HepG2 (cell line): ENCODE measurements at regions not wholly inside any gene's neighbourhood (a gene's known extent, or its start where the extent isn't known, plus 50 kb on each side); places are given as distances from the start of the nearest gene placed in this dataset.

ENCODE experiments used
- AHR ChIP-seq: IDR thresholded peaks from 2 replicates; pipeline ENCODE4 v1.6.1; 2018; ENCODE audit warnings: missing genetic modification reagents, missing compliant biosample characterization
- EZH2 ChIP-seq: conservative IDR thresholded peaks from 2 replicates; pipeline ENCODE4 v1.6.1; 2012; ENCODE audit warnings: mild to moderate bottlenecking, low read depth, low read length, moderate library complexity
- FOXJ3 ChIP-seq: sonication (generic); formaldehyde crosslinking; IDR thresholded peaks from 2 replicates; pipeline ENCODE4 v1.4.0; 2020; ENCODE audit warnings: missing genetic modification reagents, mild to moderate bottlenecking, borderline replicate concordance
- RARA ChIP-seq: IDR thresholded peaks from 2 replicates; pipeline ENCODE4 v1.6.1; 2016; ENCODE audit warnings: missing genetic modification reagents, missing compliant biosample characterization
- SIX4 ChIP-seq: sonication (generic); formaldehyde crosslinking; IDR thresholded peaks from 2 replicates; pipeline ENCODE4 v1.4.0; 2020; ENCODE audit warnings: missing genetic modification reagents
- ZMAT3 ChIP-seq: sonication (generic); formaldehyde crosslinking; conservative IDR thresholded peaks from 2 replicates; pipeline ENCODE4 v1.7.0; 2021; ENCODE audit warnings: missing genetic modification reagents
- ZNF256 ChIP-seq: sonication (generic); formaldehyde crosslinking; conservative IDR thresholded peaks from 2 replicates; pipeline ENCODE4 v1.4.0; 2020; ENCODE audit warnings: missing genetic modification reagents
- ZNF792 ChIP-seq: IDR thresholded peaks from 2 replicates; pipeline ENCODE4 v1.6.1; 2016
- ZZZ3 ChIP-seq: sonication (generic); formaldehyde crosslinking; IDR thresholded peaks from 2 replicates; pipeline ENCODE4 v1.4.0; 2020; ENCODE audit warnings: missing genetic modification reagents, mild to moderate bottlenecking, borderline replicate concordance
- TF ChIP-seq, protein P1 (sequence below): IDR thresholded peaks from 2 replicates; pipeline ENCODE4 v1.6.1; 2012; ENCODE audit warnings: inconsistent platforms
- TF ChIP-seq, protein P2 (sequence below): sonication (generic); formaldehyde crosslinking; IDR thresholded peaks from 2 replicates; pipeline ENCODE4 v1.4.0; 2020; ENCODE audit warnings: missing genetic modification reagents
- TF ChIP-seq, protein P3 (sequence below): sonication (generic); formaldehyde crosslinking; conservative IDR thresholded peaks from 2 replicates; pipeline ENCODE4 v1.4.0; 2020; ENCODE audit warnings: missing genetic modification reagents
- TF ChIP-seq, protein P4 (sequence below): sonication (generic); formaldehyde crosslinking; IDR thresholded peaks from 2 replicates; pipeline ENCODE4 v1.8.1; 2023; ENCODE audit warnings: mild to moderate bottlenecking, inconsistent platforms, moderate library complexity, missing genetic modification reagents, borderline replicate concordance
- TF ChIP-seq, protein P5 (sequence below), 2 experiments: IDR thresholded peaks; 2 replicates each; pipeline ENCODE4 v1.6.1; 2011 to 2012; ENCODE audit warnings: low read length in 2 of 2, borderline replicate concordance in 1 of 2, low read depth in 1 of 2, mild to moderate bottlenecking in 1 of 2, moderate library complexity in 1 of 2
- TF ChIP-seq, protein P6 (sequence below): sonication (generic); formaldehyde crosslinking; IDR thresholded peaks from 2 replicates; pipeline ENCODE4 v1.4.0; 2020; ENCODE audit warnings: missing genetic modification reagents

DNA sequence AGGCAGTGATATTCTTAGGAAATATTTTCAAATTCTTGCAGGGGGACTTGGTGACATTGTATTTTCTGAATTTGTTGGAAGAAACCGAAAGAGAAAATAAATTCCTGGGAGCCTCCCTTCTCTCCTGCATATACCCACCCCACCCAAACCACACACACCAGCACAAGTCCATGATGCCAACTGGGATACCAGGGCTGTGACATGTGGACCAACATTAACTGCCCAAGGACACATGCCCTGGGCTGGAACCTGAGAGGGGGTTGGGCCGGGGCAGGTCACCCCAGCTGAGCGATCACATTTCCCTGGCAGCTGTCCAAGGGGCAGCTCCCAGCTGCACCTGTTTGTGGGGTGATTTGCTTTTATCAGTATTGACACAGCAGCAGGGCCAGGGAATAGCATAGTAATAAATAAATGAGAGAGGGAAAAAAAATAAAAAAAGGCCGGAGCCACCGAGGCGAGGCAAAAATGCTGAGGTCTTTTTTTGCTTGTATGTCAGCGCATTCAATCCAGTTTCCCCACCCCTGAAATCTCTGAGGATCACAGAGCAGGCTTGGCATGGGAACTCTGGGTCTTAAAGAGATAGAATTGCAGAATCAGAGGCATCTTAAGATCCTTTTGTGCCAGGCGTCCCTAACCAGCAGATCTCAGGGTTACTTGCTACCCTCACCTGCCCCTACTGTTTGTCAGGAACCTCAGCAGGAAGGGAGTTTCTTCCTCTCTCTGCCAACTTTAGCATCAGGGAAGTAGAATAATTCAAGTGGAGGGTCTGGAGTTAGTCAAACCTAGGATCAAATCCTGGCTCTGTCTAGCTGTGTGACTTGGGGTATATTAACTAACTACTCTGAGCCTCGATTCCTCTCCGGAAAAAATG lies 66.5 kb upstream of the PIM1 start (continued):
- TF ChIP-seq EZH2: no peak
- no peak for TF ChIP-seq ZMAT3 (CRISPR knock-in tag)
- TF ChIP-seq, protein P1, sequence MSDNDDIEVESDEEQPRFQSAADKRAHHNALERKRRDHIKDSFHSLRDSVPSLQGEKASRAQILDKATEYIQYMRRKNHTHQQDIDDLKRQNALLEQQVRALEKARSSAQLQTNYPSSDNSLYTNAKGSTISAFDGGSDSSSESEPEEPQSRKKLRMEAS: peak; percentile 73
- TF ChIP-seq, protein P2, sequence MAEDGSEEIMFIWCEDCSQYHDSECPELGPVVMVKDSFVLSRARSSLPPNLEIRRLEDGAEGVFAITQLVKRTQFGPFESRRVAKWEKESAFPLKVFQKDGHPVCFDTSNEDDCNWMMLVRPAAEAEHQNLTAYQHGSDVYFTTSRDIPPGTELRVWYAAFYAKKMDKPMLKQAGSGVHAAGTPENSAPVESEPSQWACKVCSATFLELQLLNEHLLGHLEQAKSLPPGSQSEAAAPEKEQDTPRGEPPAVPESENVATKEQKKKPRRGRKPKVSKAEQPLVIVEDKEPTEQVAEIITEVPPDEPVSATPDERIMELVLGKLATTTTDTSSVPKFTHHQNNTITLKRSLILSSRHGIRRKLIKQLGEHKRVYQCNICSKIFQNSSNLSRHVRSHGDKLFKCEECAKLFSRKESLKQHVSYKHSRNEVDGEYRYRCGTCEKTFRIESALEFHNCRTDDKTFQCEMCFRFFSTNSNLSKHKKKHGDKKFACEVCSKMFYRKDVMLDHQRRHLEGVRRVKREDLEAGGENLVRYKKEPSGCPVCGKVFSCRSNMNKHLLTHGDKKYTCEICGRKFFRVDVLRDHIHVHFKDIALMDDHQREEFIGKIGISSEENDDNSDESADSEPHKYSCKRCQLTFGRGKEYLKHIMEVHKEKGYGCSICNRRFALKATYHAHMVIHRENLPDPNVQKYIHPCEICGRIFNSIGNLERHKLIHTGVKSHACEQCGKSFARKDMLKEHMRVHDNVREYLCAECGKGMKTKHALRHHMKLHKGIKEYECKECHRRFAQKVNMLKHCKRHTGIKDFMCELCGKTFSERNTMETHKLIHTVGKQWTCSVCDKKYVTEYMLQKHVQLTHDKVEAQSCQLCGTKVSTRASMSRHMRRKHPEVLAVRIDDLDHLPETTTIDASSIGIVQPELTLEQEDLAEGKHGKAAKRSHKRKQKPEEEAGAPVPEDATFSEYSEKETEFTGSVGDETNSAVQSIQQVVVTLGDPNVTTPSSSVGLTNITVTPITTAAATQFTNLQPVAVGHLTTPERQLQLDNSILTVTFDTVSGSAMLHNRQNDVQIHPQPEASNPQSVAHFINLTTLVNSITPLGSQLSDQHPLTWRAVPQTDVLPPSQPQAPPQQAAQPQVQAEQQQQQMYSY (CRISPR knock-in tag): no peak
- TF ChIP-seq RARA (CRISPR knock-in tag): peak; percentile 91
- TF ChIP-seq, protein P3, sequence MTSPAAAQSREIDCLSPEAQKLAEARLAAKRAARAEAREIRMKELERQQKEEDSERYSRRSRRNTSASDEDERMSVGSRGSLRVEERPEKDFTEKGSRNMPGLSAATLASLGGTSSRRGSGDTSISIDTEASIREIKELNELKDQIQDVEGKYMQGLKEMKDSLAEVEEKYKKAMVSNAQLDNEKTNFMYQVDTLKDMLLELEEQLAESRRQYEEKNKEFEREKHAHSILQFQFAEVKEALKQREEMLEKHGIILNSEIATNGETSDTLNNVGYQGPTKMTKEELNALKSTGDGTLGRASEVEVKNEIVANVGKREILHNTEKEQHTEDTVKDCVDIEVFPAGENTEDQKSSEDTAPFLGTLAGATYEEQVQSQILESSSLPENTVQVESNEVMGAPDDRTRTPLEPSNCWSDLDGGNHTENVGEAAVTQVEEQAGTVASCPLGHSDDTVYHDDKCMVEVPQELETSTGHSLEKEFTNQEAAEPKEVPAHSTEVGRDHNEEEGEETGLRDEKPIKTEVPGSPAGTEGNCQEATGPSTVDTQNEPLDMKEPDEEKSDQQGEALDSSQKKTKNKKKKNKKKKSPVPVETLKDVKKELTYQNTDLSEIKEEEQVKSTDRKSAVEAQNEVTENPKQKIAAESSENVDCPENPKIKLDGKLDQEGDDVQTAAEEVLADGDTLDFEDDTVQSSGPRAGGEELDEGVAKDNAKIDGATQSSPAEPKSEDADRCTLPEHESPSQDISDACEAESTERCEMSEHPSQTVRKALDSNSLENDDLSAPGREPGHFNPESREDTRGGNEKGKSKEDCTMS (CRISPR knock-in tag): no peak
- TF ChIP-seq, protein P4, sequence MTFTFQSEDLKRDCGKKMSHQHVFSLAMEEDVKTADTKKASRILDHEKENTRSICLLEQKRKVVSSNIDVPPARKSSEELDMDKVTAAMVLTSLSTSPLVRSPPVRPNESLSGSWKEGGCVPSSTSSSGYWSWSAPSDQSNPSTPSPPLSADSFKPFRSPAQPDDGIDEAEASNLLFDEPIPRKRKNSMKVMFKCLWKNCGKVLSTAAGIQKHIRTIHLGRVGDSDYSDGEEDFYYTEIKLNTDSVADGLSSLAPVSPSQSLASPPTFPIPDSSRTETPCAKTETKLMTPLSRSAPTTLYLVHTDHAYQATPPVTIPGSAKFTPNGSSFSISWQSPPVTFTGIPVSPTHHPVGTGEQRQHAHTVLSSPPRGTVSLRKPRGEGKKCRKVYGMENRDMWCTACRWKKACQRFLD: no peak
- TF ChIP-seq ZZZ3 (CRISPR knock-in tag): no peak
- TF ChIP-seq, protein P5, sequence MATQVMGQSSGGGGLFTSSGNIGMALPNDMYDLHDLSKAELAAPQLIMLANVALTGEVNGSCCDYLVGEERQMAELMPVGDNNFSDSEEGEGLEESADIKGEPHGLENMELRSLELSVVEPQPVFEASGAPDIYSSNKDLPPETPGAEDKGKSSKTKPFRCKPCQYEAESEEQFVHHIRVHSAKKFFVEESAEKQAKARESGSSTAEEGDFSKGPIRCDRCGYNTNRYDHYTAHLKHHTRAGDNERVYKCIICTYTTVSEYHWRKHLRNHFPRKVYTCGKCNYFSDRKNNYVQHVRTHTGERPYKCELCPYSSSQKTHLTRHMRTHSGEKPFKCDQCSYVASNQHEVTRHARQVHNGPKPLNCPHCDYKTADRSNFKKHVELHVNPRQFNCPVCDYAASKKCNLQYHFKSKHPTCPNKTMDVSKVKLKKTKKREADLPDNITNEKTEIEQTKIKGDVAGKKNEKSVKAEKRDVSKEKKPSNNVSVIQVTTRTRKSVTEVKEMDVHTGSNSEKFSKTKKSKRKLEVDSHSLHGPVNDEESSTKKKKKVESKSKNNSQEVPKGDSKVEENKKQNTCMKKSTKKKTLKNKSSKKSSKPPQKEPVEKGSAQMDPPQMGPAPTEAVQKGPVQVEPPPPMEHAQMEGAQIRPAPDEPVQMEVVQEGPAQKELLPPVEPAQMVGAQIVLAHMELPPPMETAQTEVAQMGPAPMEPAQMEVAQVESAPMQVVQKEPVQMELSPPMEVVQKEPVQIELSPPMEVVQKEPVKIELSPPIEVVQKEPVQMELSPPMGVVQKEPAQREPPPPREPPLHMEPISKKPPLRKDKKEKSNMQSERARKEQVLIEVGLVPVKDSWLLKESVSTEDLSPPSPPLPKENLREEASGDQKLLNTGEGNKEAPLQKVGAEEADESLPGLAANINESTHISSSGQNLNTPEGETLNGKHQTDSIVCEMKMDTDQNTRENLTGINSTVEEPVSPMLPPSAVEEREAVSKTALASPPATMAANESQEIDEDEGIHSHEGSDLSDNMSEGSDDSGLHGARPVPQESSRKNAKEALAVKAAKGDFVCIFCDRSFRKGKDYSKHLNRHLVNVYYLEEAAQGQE (IDR thresholded peaks at IDR 0.05; ENCODE audit: borderline replicate concordance in 1 of 2, low read depth in 1 of 2, low read length in 2 of 2): peak in 1 of 2 experiments; percentile 32; a peak in 1 of 4 replicates
- no peak for TF ChIP-seq ZNF256 (CRISPR knock-in tag)
- TF ChIP-seq SIX4: peak; percentile 98
- no peak; the same call in 1 of the 2 replicates for TF ChIP-seq ZNF792 (CRISPR knock-in tag)
- TF ChIP-seq FOXJ3 (CRISPR knock-in tag): 0 out of 2 replicates have a peak, but pooled peaks have one; percentile 21
- TF ChIP-seq AHR (CRISPR knock-in tag): peak; percentile 48; the same call in 1 of the 2 replicates
- TF ChIP-seq, protein P6, sequence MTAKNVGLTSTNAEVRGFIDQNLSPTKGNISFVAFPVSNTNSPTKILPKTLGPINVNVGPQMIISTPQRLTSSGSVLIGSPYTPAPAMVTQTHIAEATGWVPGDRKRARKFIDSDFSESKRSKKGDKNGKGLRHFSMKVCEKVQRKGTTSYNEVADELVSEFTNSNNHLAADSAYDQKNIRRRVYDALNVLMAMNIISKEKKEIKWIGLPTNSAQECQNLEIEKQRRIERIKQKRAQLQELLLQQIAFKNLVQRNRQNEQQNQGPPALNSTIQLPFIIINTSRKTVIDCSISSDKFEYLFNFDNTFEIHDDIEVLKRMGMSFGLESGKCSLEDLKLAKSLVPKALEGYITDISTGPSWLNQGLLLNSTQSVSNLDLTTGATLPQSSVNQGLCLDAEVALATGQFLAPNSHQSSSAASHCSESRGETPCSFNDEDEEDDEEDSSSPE (CRISPR knock-in tag): no peak
